Nephron (organoid): ENCODE measurements at regions not wholly inside any gene's neighbourhood (a gene's known extent, or its start where the extent isn't known, plus 50 kb on each side); places are given as distances from the start of the nearest gene placed in this dataset.

Experiments
- H3K27ac Mint-ChIP-seq, 3 experiments: 2 replicates each; pipeline ENCODE4 v1.8.0; 2020; ENCODE audit warnings: mixed read lengths in 3 of 3, mild to moderate bottlenecking in 2 of 3, moderate library complexity in 1 of 3
- H3K27me3 Mint-ChIP-seq: 2 replicates; pipeline ENCODE4 v1.8.0; 2021; ENCODE audit warnings: low read depth, mild to moderate bottlenecking, moderate library complexity, mixed read lengths
- H3K36me3 Mint-ChIP-seq: 2 replicates; pipeline ENCODE4 v1.8.0; 2020; ENCODE audit warnings: low read depth, mixed read lengths
- H3K4me1 Mint-ChIP-seq: 2 replicates; pipeline ENCODE4 v1.8.0; 2020; ENCODE audit warnings: mixed read lengths
- H3K4me3 Mint-ChIP-seq, 3 experiments: 2 replicates each; pipeline ENCODE4 v1.8.0; 2020; ENCODE audit warnings: mild to moderate bottlenecking in 3 of 3, mixed read lengths in 3 of 3, moderate library complexity in 2 of 3
- H3K9me3 Mint-ChIP-seq: 2 replicates; pipeline ENCODE4 v1.8.0; 2020; ENCODE audit warnings: mixed read lengths
- TF ChIP-seq, protein P1 (sequence below), 3 experiments: fragments of 200-600 bp; sonication (generic); IDR thresholded peaks; one replicate each; pipeline ENCODE4 v1.5.0; 2021; ENCODE audit warnings: antibody characterized with exemption in 3 of 3; ENCODE audit not compliant: unreplicated experiment in 3 of 3

DNA sequence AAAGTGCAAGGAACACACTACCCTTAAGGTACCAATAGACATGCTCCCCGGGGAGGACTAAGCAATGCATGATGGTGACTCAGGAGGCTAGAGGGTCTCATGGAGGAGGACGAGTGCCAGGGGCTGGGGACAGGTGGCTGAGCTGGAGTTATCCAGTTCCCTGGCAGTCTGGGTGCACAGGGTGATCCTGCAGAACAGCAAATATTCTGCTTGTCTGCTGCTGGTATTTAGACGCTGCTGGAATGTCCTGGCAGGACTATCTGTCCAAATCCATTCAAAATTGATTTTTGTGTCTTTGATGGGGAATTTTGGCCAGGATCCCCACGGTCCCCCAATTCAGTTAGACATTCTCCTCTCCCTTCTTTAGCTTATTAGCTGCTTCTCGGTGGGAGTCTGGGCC lies 138.7 kb downstream of the C12orf75 start:
- no peaks in the 10 kb centered on the region for H3K27me3 Mint-ChIP-seq
- H3K36me3 Mint-ChIP-seq: no peaks in the 10 kb centered on the region
- TF ChIP-seq, protein P1, sequence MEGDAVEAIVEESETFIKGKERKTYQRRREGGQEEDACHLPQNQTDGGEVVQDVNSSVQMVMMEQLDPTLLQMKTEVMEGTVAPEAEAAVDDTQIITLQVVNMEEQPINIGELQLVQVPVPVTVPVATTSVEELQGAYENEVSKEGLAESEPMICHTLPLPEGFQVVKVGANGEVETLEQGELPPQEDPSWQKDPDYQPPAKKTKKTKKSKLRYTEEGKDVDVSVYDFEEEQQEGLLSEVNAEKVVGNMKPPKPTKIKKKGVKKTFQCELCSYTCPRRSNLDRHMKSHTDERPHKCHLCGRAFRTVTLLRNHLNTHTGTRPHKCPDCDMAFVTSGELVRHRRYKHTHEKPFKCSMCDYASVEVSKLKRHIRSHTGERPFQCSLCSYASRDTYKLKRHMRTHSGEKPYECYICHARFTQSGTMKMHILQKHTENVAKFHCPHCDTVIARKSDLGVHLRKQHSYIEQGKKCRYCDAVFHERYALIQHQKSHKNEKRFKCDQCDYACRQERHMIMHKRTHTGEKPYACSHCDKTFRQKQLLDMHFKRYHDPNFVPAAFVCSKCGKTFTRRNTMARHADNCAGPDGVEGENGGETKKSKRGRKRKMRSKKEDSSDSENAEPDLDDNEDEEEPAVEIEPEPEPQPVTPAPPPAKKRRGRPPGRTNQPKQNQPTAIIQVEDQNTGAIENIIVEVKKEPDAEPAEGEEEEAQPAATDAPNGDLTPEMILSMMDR (IDR thresholded peaks at IDR 0.05; ENCODE audit: unreplicated experiment in 3 of 3): no peak
- H3K9me3 Mint-ChIP-seq: no peaks in the 10 kb centered on the region
- no peak overlapping the region for H3K4me3 Mint-ChIP-seq
- H3K27ac Mint-ChIP-seq: no peak overlapping the region
- peaks cover 33% of the 10 kb centered on the region for H3K4me1 Mint-ChIP-seq

DNA sequence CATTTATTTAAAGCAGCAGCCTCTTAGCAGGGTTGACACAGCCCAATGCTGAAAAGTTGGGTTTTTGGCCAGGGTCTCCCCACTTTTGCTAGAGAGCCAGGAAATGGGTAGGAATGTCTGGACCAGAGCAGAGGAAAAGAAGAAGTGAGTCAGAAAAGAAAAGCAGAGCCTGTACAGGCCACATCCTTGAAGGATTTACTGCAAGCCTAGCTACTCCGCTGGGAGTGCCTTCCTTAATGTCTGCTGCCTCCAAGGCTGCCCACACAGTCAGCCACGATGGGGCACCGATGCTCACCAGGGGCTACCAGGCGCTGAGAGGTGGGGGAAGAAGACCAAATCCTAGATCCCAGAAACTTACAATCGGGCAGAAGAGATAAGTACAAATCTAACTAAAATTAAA lies 139.2 kb downstream of the C12orf75 start:
- Mint-ChIP-seq H3K9me3 (peaks cover 2% of the 10 kb centered on the region), H3K27me3 (no peaks in the 10 kb centered on the region), H3K4me3 (no peak overlapping the region), H3K36me3 (no peaks in the 10 kb centered on the region), H3K27ac (no peak overlapping the region), H3K4me1 (peaks cover 28% of the 10 kb centered on the region)
- TF ChIP-seq, protein P1 (IDR thresholded peaks at IDR 0.05; ENCODE audit: unreplicated experiment in 3 of 3): no peak

DNA sequence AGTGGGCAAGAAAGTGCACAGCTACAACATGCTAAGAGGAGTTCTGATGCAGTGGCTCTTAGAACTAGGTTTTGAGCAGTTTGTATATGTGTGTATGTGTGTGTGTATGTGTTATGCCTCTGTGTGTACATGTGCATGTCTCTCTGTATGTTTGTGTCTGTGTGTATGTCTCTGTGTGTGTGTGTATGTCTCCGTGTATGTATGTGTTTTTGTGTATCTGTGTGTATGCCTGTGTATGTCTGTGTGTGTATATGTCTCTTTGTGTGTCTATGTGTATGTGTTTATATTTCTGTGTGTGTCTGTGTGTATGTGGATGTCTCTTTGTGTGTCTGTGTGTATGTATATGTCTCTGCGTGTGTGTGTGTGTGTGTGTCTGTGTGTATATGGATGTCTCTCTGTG lies 139.6 kb downstream of the C12orf75 start:
- TF ChIP-seq, protein P1 (IDR thresholded peaks at IDR 0.05; ENCODE audit: unreplicated experiment in 3 of 3): no peak
- Mint-ChIP-seq H3K9me3 (peaks cover 3% of the 10 kb centered on the region), H3K27ac (no peak overlapping the region), H3K36me3 (no peaks in the 10 kb centered on the region), H3K4me1 (peaks cover 24% of the 10 kb centered on the region), H3K27me3 (no peaks in the 10 kb centered on the region), H3K4me3 (no peak overlapping the region)

DNA sequence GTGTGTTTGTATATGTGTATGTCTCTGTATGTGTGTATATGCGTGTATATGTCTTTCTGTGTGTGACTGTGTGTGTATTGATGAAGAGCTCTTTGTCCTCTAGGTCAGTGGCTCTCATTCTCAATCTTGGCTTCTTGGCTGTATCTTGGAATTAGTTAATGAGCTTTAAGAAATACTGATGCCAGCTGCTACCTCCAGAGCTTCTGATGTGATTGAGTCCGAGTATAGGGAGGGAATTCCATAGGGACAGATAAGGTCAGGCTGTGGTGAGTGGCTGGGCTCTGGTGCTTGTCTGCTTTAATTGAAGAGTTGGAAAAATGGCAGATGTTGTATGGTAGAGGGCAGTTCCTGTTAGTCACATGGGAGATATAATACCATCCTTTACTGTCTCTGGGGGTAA lies 140.1 kb downstream of the C12orf75 start:
- TF ChIP-seq, protein P1 (IDR thresholded peaks at IDR 0.05; ENCODE audit: unreplicated experiment in 3 of 3): no peak
- Mint-ChIP-seq H3K4me1 (peaks cover 21% of the 10 kb centered on the region), H3K36me3 (no peaks in the 10 kb centered on the region)

DNA sequence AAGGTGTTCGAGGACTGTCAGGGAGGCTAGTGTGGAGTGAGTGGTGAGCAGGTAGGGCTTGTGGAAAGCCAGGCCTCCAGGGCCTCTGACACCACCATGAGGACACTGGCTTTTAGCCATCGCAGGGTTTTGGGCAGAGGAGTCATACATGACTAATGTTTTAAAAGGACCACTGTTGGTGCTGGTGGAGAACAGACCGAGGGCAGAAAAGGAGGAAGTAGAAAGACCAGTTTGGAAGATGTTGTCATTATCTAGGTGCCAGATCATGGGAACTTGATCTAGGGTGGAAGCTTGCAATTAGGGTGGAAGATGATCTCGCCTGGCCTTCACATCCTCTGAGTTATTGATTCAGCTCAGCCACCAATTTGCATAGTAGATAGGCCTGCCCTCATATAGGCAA lies 144.2 kb downstream of the C12orf75 start:
- H3K27me3 Mint-ChIP-seq: no peaks in the 10 kb centered on the region
- H3K27ac Mint-ChIP-seq: no peak overlapping the region
- TF ChIP-seq, protein P1 (IDR thresholded peaks at IDR 0.05; ENCODE audit: unreplicated experiment in 3 of 3): no peak
- H3K4me3 Mint-ChIP-seq: no peak overlapping the region
- H3K4me1 Mint-ChIP-seq: peaks cover 6% of the 10 kb centered on the region
- peaks cover 5% of the 10 kb centered on the region for H3K9me3 Mint-ChIP-seq
- H3K36me3 Mint-ChIP-seq: no peaks in the 10 kb centered on the region

More for the DNA sequence above, 140.1 kb downstream of the C12orf75 start:
- Mint-ChIP-seq H3K27ac (no peak overlapping the region), H3K4me3 (no peak overlapping the region), H3K9me3 (peaks cover 3% of the 10 kb centered on the region), H3K27me3 (no peaks in the 10 kb centered on the region)

DNA sequence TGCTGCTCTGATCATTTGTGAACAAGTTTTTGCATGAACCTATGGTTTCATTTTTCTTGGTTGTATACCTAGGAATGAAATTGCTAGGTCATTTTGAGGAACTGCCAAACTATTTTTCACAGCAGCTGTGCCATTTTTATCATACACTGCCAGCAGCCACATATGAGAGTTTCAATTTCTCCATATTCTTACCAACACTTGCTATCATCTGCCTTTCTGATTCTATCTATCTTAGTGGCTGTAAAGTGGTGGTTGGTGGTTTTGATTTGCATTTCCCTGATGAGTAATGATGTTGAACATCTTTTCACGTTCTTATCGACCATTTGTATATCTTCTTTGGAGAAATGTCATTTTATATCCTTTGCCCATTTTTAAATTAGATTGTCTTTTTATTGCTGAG lies 146.1 kb downstream of the C12orf75 start:
- Mint-ChIP-seq H3K4me1 (peaks cover 12% of the 10 kb centered on the region), H3K36me3 (no peaks in the 10 kb centered on the region), H3K4me3 (no peak overlapping the region), H3K9me3 (peaks cover 5% of the 10 kb centered on the region), H3K27ac (no peak overlapping the region), H3K27me3 (no peaks in the 10 kb centered on the region)
- TF ChIP-seq, protein P1 (IDR thresholded peaks at IDR 0.05; ENCODE audit: unreplicated experiment in 3 of 3): no peak
